ENCODE measurements at regions not wholly inside any gene's neighbourhood (a gene's known extent, or its start where the extent isn't known, plus 50 kb on each side); places are given as distances from the start of the nearest gene placed in this dataset.

DNA sequence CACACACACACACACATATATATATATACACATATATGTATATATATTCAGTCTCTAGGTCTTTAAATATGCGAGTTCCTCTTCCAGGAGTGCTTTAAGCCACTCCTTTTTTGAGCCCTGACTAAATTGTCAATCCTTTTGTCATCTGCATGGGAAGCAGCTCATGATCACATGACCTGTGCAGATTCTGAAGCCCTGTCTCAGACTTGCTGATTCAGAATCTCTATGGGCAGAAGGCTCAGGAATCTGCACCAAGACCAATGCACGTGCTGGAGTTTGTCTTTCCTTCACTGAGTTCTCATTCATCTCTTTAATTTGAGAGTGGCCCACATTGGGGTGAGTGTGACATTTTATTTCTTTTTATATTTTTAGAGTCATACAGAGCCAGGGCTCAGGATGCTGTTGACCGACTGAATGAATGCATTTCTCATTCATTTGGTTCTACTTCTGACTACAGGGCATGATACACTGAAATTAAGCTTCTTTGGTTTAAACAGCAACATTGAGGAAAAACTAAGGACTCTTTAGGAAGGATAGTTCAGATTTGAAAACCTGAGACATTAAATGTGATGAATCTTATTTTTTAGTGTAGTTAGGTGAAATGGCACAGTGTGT, 307.5 kb downstream of the EDEM1 start:
- TF ChIP-seq EP300 (conservative IDR thresholded peaks at IDR 0.05; ENCODE audit: poor library complexity, severe bottlenecking) (no peak), MXI1 (conservative IDR thresholded peaks at IDR 0.05; ENCODE audit: poor library complexity, severe bottlenecking) (no peak), EZH2 (IDR thresholded peaks at IDR 0.05; ENCODE audit: borderline replicate concordance, insufficient read depth, low read length, poor library complexity, severe bottlenecking) (no peak), RAD21 (conservative IDR thresholded peaks at IDR 0.05) (no peak), TAF1 (IDR thresholded peaks at IDR 0.05; ENCODE audit: low read depth) (no peak), POLR2AphosphoS5 (IDR thresholded peaks at IDR 0.05) (no peak)
- TF ChIP-seq, protein P1, sequence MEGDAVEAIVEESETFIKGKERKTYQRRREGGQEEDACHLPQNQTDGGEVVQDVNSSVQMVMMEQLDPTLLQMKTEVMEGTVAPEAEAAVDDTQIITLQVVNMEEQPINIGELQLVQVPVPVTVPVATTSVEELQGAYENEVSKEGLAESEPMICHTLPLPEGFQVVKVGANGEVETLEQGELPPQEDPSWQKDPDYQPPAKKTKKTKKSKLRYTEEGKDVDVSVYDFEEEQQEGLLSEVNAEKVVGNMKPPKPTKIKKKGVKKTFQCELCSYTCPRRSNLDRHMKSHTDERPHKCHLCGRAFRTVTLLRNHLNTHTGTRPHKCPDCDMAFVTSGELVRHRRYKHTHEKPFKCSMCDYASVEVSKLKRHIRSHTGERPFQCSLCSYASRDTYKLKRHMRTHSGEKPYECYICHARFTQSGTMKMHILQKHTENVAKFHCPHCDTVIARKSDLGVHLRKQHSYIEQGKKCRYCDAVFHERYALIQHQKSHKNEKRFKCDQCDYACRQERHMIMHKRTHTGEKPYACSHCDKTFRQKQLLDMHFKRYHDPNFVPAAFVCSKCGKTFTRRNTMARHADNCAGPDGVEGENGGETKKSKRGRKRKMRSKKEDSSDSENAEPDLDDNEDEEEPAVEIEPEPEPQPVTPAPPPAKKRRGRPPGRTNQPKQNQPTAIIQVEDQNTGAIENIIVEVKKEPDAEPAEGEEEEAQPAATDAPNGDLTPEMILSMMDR (IDR thresholded peaks at IDR 0.05; ENCODE audit: poor library complexity, severe bottlenecking): no peak
